ENCODE measurements at regions not wholly inside any gene's neighbourhood (a gene's known extent, or its start where the extent isn't known, plus 50 kb on each side); places are given as distances from the start of the nearest gene placed in this dataset.

DNA sequence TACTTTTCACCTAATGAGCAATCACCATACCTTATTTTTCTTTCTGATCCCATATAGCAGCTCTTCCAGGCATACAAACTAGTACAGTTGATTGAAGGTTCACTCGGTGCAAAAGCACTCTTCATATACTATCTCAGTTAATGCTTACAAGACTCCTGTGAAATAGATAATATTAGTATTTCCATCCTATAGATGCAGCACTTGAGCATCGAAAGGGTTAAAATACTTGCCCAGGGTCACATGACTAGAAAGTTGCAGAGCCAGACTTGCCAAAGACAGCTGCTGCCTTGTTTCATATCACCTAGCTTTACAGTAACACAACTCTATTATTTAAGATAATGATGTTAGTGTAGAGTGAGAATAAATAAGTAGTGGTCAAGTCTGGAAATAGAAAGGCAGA is 466.0 kb upstream of the TNP1 start:
- POLR2A ChIA-PET = no interaction called here
- DNase-seq (ENCODE audit: extremely low spot score) = no peak
- TF ChIP-seq, protein P1, sequence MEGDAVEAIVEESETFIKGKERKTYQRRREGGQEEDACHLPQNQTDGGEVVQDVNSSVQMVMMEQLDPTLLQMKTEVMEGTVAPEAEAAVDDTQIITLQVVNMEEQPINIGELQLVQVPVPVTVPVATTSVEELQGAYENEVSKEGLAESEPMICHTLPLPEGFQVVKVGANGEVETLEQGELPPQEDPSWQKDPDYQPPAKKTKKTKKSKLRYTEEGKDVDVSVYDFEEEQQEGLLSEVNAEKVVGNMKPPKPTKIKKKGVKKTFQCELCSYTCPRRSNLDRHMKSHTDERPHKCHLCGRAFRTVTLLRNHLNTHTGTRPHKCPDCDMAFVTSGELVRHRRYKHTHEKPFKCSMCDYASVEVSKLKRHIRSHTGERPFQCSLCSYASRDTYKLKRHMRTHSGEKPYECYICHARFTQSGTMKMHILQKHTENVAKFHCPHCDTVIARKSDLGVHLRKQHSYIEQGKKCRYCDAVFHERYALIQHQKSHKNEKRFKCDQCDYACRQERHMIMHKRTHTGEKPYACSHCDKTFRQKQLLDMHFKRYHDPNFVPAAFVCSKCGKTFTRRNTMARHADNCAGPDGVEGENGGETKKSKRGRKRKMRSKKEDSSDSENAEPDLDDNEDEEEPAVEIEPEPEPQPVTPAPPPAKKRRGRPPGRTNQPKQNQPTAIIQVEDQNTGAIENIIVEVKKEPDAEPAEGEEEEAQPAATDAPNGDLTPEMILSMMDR (IDR thresholded peaks at IDR 0.05; ENCODE audit: control extremely low read depth, extremely low read depth, low read depth, missing control alignments) = no peak
- CTCF ChIA-PET = no interaction called here

DNA sequence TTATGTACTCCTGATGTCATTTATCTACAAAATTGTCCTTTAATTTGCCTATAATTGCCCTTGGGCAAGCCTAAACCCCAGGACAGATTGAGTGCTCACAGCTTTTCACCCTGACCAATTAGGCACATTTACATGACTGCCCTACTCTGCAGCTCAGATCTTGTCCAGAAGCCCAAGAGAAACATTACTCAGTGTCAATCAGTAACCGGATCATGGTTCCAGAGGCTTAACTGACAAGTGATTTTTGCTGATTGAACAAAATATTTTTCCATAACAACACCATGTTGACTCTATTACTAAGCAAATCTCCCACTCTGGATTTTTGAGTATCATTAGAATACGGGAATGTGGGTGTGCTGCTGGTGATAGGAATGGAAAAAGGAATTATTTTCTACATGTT is 465.4 kb upstream of the TNP1 start:
- CTCF ChIA-PET = no interaction called here
- TF ChIP-seq, protein P1 (IDR thresholded peaks at IDR 0.05; ENCODE audit: control extremely low read depth, extremely low read depth, low read depth, missing control alignments) = no peak
- POLR2A ChIA-PET = no interaction called here
- DNase-seq (ENCODE audit: extremely low spot score) = no peak

DNA sequence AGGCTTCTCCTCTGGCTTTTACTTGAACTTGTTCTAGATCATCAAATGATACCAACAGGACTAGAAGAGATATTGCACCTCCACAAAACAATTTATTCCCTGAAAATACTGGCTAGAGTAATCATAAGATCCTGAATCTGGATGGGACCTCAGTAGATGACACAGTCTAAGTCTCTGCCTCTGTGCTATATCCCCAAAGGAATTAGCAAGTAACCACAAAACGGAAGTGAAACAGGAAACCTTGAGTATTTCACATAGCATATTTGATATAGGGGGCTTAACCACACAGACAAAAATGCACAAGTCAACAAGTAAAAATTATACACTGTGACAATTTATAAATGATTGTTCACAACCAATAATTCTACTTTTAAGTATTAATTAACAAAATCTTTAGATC is 456.9 kb upstream of the TNP1 start:
- peak; percentile 44 for DNase-seq (ENCODE audit: extremely low spot score)
- POLR2A ChIA-PET = no interaction called here
- TF ChIP-seq, protein P1 (IDR thresholded peaks at IDR 0.05; ENCODE audit: control extremely low read depth, extremely low read depth, low read depth, missing control alignments) = no peak
- CTCF ChIA-PET = interaction anchor here (1.4 kb wide), 1 partner anchor 13 kb away, joined by 5 read pairs; no protein-coding TSS in a partner anchor

DNA sequence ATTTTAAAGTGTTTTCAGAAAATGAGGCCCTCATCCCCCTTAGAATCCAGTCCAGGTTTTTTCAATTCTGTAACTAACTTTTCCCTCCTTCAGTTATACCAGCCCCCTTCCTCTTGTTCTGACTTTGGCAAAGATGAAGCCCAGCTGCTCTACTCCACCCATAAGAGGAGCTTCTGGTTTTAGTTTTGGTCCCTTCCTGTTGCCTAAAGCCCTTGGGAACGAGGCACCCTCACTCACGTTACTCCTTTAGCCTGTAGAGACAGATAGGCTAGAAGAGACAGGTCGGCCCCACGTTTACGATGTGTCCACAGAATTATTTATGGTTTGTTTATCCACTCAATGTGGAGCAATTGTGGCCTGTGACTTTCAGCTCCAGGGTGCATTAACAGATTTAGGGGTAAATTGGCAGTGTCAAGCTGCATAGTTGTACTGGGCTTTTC is 454.2 kb upstream of the TNP1 start:
- TF ChIP-seq, protein P1 (IDR thresholded peaks at IDR 0.05; ENCODE audit: control extremely low read depth, extremely low read depth, low read depth, missing control alignments) = no peak
- POLR2A ChIA-PET = no interaction called here
- DNase-seq (ENCODE audit: extremely low spot score) = no peak

DNA sequence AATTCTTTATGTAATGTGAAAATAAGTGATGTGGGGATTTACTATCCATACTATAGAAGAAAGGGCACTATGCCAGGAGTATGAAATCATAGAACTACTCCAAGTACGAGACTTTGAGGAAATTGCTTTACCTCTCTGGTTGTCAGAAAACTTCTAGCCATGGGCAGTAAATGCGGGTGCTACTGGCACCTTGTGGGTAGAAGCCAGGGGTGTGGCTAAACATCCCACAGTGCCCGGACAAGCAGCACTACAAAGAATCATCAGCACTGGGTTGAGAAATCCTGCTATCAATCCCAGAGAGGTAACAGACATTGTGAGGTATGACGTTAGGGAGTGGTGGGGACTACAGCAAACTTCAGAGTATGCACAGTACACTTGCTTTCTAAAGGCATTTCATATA is 453.5 kb upstream of the TNP1 start:
- POLR2A ChIA-PET = no interaction called here
- TF ChIP-seq, protein P1 (IDR thresholded peaks at IDR 0.05; ENCODE audit: control extremely low read depth, extremely low read depth, low read depth, missing control alignments) = no peak
- CTCF ChIA-PET = no interaction called here
- no peak for DNase-seq (ENCODE audit: extremely low spot score)

More for the DNA sequence above, 454.2 kb upstream of the TNP1 start:
- CTCF ChIA-PET = interaction anchor here (1.0 kb wide), 1 partner anchor 11 kb away, joined by 5 read pairs; no protein-coding TSS in a partner anchor

DNA sequence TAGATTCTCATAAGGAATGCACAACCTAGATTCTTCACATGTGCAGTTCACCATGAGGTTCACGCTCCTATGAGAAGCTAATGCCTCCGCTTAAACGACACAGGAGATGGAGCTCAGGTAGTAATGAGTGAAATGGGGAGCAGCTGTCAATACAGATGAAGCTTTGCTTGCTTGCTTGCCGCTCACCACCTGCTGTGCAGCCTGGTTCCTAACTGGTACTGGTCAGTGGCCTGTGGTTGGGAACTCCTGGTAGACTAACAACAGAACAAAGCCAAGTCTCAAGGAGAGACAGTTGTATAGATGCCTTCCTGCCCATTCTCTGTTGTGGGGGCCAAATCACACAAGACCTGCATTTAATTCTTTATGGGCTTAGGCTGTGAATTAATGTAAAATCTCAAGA is 449.2 kb upstream of the TNP1 start:
- ChIA-PET CTCF (no interaction called here), POLR2A (no interaction called here)
- DNase-seq (ENCODE audit: extremely low spot score) = no peak
- TF ChIP-seq, protein P1 (IDR thresholded peaks at IDR 0.05; ENCODE audit: control extremely low read depth, extremely low read depth, low read depth, missing control alignments) = no peak

DNA sequence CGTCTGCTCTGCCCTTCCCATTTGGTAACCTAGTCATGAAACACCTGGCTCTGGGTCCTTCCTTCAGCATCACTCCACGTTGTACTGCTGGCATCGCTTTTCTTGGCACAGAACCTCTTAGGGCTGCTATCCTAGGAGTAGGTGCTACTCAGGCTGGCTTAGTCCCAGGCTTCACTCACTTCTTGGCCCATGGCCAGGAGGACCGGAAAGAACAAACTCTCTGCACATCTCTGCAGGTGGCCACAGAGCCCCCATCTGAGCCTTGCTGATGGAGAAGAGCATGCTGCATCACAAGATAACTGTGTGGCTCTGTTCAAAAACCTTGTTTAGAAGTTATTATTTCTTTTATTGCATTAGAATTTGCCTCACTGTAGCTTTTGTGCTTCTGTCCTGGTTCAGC is 447.2 kb upstream of the TNP1 start:
- DNase-seq (ENCODE audit: extremely low spot score) = no peak
- CTCF ChIA-PET = interaction anchor here (1.4 kb wide), 1 partner anchor 47 kb away, joined by 3 read pairs; no protein-coding TSS in a partner anchor
- POLR2A ChIA-PET = no interaction called here
- TF ChIP-seq, protein P1 (IDR thresholded peaks at IDR 0.05; ENCODE audit: control extremely low read depth, extremely low read depth, low read depth, missing control alignments) = no peak

Data from GM10248 (cell line).